OCI-LY3 (cell line): ENCODE measurements at regions not wholly inside any gene's neighbourhood (a gene's known extent, or its start where the extent isn't known, plus 50 kb on each side); places are given as distances from the start of the nearest gene placed in this dataset.

Experiments used
- H2AFZ ChIP-seq: fragments of 200-600, 300-600 bp; shearing (Covaris generic); 2 replicates; pipeline ENCODE4 v1.6.0; 2014; ENCODE audit warnings: antibody characterized with exemption, low read depth, low read length
- H3K27ac ChIP-seq: fragments of 200-600, 300-600 bp; sonication (generic); 2 replicates; pipeline ENCODE4 v1.5.1; 2014; ENCODE audit warnings: mild to moderate bottlenecking, low read length, moderate library complexity, mixed read lengths
- H3K27me3 ChIP-seq: fragments of 200-600, 300-600 bp; sonication (generic); 2 replicates; pipeline ENCODE4 v1.6.1; 2014; ENCODE audit warnings: low read depth, low read length, mixed read lengths
- H3K36me3 ChIP-seq: fragments of 200-600, 300-600 bp; sonication (generic); replicated peaks from 2 replicates; pipeline ENCODE3; 2014; ENCODE audit warnings: low read depth, low read length, mixed read lengths
- H3K4me1 ChIP-seq: fragments of 300-600, 200-600 bp; sonication (generic); 2 replicates; pipeline ENCODE4 v1.6.1; 2014; ENCODE audit warnings: low read length, mixed read lengths
- H3K4me2 ChIP-seq: fragments of 200-600, 300-600 bp; sonication (generic); 2 replicates; pipeline ENCODE4 v1.6.1; 2014; ENCODE audit warnings: low read length, mixed read lengths
- H3K4me3 ChIP-seq: fragments of 300-600, 200-600 bp; sonication (generic); 2 replicates; pipeline ENCODE4 v1.5.1; 2014; ENCODE audit warnings: antibody characterized with exemption, mild to moderate bottlenecking, low read length, moderate library complexity
- H3K79me2 ChIP-seq: fragments of 300-600, 200-600 bp; shearing (Covaris generic); 2 replicates; pipeline ENCODE4 v1.6.1; 2014; ENCODE audit warnings: mild to moderate bottlenecking, low read length, mixed read lengths
- H3K9ac ChIP-seq: fragments of 300-600, 200-600 bp; shearing (Covaris generic); 2 replicates; pipeline ENCODE4 v1.6.0; 2014; ENCODE audit warnings: mild to moderate bottlenecking, low read length, moderate library complexity
- H3K9me3 ChIP-seq: fragments of 200-600, 300-600 bp; shearing (Covaris generic); 2 replicates; pipeline ENCODE4 v1.6.1; 2014; ENCODE audit warnings: low read length, mixed read lengths; ENCODE audit not compliant: insufficient read depth
- H4K20me1 ChIP-seq: fragments of 200-600, 300-600 bp; sonication (generic); 2 replicates; pipeline ENCODE4 v1.6.1; 2016; ENCODE audit warnings: low read length, mixed read lengths; ENCODE audit not compliant: insufficient read depth
- EZH2phosphoT487 ChIP-seq: fragments of 200-600 bp; shearing (Covaris generic); IDR thresholded peaks from 2 replicates; pipeline ENCODE4 v1.6.1; 2018; ENCODE audit warnings: antibody characterized with exemption, mixed run types, low read depth
- TF ChIP-seq, protein P1 (sequence below): fragments of 200-600, 300-600 bp; sonication (generic); IDR thresholded peaks from 2 replicates; pipeline ENCODE4 v1.5.1; 2014; ENCODE audit warnings: antibody characterized with exemption, low read length, low read depth

DNA sequence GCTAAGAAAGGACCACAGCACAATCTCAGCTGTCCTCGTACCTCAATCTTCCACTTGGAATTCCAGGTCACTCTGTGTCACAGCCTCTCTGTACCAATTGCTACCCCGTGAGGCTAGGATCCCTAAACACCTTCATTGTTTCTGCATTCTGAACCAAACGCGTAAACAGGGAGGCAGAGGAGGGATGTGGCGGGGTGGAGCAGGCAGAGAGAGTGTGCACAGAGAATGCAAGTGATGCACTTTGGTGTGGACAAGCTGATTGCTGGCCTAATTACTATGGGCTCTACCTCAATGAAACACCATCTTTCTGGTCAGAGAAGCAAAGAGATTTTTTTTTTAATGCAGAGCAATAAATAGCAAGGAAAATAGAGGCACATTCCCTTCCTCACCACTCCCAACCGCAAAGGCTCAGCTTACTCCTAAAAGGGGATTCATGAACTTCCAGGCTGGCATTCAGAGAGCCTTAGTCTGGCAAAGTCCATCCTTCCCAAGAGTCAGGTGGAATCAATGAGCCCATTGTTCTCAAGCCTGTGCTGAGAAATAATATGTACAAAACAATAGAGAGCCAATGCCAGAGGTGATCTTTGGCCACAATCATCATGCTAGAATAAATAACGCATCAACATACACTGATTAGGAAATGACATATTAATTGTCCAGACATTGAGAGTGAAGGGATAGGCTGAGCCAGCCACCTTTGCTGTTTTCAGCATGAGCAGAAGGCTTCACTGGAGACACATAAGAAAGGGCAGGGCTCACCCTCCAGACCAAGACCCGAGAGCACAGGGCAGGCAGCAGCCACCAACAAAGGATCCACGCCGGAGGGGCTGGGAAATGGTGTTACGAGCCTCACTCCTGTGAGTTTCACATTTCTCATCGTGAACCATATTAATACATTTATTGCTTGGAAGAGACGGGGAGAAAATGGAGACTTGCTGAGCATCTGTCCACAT is 278.8 kb downstream of the ENC1 start:
- no peaks in the 10 kb centered on the region for H4K20me1 ChIP-seq
- no peaks in the 10 kb centered on the region for H3K36me3 ChIP-seq
- H3K9ac ChIP-seq: no peak overlapping the region
- H3K4me2 ChIP-seq: no peak overlapping the region
- H3K4me1 ChIP-seq: no peaks in the 10 kb centered on the region
- H3K27me3 ChIP-seq: no peaks in the 10 kb centered on the region
- H3K9me3 ChIP-seq: no peaks in the 10 kb centered on the region
- no peak overlapping the region for H3K4me3 ChIP-seq
- H3K27ac ChIP-seq: no peak overlapping the region
- TF ChIP-seq EZH2phosphoT487: no peak
- TF ChIP-seq, protein P1, sequence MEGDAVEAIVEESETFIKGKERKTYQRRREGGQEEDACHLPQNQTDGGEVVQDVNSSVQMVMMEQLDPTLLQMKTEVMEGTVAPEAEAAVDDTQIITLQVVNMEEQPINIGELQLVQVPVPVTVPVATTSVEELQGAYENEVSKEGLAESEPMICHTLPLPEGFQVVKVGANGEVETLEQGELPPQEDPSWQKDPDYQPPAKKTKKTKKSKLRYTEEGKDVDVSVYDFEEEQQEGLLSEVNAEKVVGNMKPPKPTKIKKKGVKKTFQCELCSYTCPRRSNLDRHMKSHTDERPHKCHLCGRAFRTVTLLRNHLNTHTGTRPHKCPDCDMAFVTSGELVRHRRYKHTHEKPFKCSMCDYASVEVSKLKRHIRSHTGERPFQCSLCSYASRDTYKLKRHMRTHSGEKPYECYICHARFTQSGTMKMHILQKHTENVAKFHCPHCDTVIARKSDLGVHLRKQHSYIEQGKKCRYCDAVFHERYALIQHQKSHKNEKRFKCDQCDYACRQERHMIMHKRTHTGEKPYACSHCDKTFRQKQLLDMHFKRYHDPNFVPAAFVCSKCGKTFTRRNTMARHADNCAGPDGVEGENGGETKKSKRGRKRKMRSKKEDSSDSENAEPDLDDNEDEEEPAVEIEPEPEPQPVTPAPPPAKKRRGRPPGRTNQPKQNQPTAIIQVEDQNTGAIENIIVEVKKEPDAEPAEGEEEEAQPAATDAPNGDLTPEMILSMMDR: no peak
- no peaks in the 10 kb centered on the region for H3K79me2 ChIP-seq
- no peak overlapping the region for H2AFZ ChIP-seq

- TF ChIP-seq, protein P1: no peak
- no peak for TF ChIP-seq EZH2phosphoT487
- Histone ChIP-seq H3K4me3 (no peak overlapping the region), H3K36me3 (no peaks in the 10 kb centered on the region), H3K79me2 (no peaks in the 10 kb centered on the region), H2AFZ (no peak overlapping the region), H3K9ac (no peak overlapping the region), H3K27ac (no peak overlapping the region), H3K4me1 (no peaks in the 10 kb centered on the region), H3K27me3 (no peaks in the 10 kb centered on the region), H3K9me3 (no peaks in the 10 kb centered on the region), H3K4me2 (no peak overlapping the region), H4K20me1 (no peaks in the 10 kb centered on the region)
Observed at GRCh38 chr5:74360535-74361210, 279.9 kb downstream of the ENC1 start.

DNA sequence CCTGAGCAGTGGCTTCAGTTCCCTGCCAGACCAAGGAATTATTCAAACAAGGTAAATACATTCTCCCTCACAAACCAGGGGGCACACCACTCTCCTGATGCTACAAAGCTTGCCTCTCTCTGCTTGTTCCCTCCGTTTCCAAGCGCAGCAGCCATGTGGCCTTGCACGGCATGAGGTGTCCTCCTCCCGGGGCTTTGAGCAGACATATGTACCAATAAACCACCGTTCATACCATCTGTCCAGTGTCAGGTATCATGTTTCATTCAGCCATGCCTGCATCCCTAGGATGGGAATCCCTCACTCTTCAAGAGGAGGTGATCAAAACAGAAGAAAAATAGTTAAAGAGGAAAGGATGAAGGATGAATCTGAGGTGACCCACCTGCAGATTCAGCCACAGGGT is 282.7 kb downstream of the ENC1 start:
- Histone ChIP-seq H3K4me1 (no peaks in the 10 kb centered on the region), H3K27me3 (no peaks in the 10 kb centered on the region), H3K9ac (no peak overlapping the region), H2AFZ (no peak overlapping the region), H3K4me2 (no peak overlapping the region), H3K9me3 (no peaks in the 10 kb centered on the region), H3K27ac (no peak overlapping the region), H3K79me2 (no peaks in the 10 kb centered on the region), H4K20me1 (no peaks in the 10 kb centered on the region), H3K36me3 (no peaks in the 10 kb centered on the region), H3K4me3 (no peak overlapping the region)
- no peak for TF ChIP-seq EZH2phosphoT487
- TF ChIP-seq, protein P1: no peak

- H3K36me3 ChIP-seq: no peaks in the 10 kb centered on the region
- no peaks in the 10 kb centered on the region for H3K9me3 ChIP-seq
- no peak overlapping the region for H3K4me2 ChIP-seq
- H3K79me2 ChIP-seq: no peaks in the 10 kb centered on the region
- H3K9ac ChIP-seq: no peak overlapping the region
- no peaks in the 10 kb centered on the region for H3K4me1 ChIP-seq
- no peak for TF ChIP-seq EZH2phosphoT487
- TF ChIP-seq, protein P1: no peak
- H3K27me3 ChIP-seq: no peaks in the 10 kb centered on the region
- no peaks in the 10 kb centered on the region for H4K20me1 ChIP-seq
- no peak overlapping the region for H3K4me3 ChIP-seq
- no peak overlapping the region for H3K27ac ChIP-seq
- H2AFZ ChIP-seq: no peak overlapping the region
Observed at GRCh38 chr5:74356009-74356695, 284.4 kb downstream of the ENC1 start.
